ENCODE measurements at regions not wholly inside any gene's neighbourhood (a gene's known extent, or its start where the extent isn't known, plus 50 kb on each side); places are given as distances from the start of the nearest gene placed in this dataset.

DNA sequence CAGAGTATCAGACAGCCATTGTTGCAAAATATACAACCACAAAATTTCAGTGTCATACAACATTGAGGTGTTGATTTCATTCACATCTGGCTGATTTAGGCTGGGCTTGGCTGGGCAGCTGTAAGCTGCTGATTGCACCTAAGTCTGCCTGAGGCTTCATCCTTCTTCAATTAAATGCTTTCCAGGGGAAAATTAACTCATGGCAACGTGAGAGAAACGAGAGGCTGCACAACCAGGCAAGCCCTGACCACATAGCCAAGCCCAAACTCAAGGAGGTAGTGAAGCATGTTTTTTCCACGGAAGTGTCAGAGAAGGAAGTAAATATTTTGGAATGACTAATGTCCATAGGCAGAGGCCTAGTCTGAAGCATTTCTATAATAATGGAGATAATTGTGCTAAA is 273.8 kb upstream of the ZC3H12C start:
- DNase-seq (ENCODE audit: low spot score) = no peak
- TF ChIP-seq CTCF (IDR thresholded peaks at IDR 0.05) = no peak
- Mint-ChIP-seq H3K4me1 (ENCODE audit: low read depth) (no peaks in the 10 kb centered on the region), H3K27me3 (ENCODE audit: low read depth) (peaks cover 12% of the 10 kb centered on the region), H3K4me3 (ENCODE audit: unreplicated experiment) (no peak overlapping the region), H3K9me3 (ENCODE audit: low read depth) (no peaks in the 10 kb centered on the region), H3K36me3 (ENCODE audit: low read depth) (no peaks in the 10 kb centered on the region), H3K27ac (ENCODE audit: unreplicated experiment) (no peak overlapping the region)

DNA sequence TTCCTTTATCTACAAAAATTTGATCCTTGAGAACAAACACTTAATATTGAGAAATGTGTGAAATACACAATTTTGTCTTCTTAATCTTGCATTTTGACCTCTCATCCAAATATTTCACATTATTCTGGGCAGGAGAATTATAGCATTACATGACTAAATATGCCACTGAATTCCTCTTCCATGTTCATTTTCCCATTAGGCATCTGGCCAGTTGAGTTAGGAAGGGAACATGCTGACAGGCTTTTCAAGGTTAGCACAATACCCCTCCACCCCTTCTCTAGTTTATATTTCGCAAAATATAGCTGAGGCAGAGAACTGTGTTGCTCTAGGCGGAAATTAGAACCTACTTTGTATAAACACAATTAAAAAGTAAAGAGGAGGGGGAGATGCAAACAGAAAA is 271.7 kb upstream of the ZC3H12C start:
- TF ChIP-seq CTCF (IDR thresholded peaks at IDR 0.05) = no peak
- H3K9me3 Mint-ChIP-seq (ENCODE audit: low read depth) = no peaks in the 10 kb centered on the region
- peaks cover 12% of the 10 kb centered on the region for H3K27me3 Mint-ChIP-seq (ENCODE audit: low read depth)
- H3K4me3 Mint-ChIP-seq (ENCODE audit: unreplicated experiment) = no peak overlapping the region
- DNase-seq (ENCODE audit: low spot score) = no peak
- H3K4me1 Mint-ChIP-seq (ENCODE audit: low read depth) = no peaks in the 10 kb centered on the region
- H3K36me3 Mint-ChIP-seq (ENCODE audit: low read depth) = no peaks in the 10 kb centered on the region
- H3K27ac Mint-ChIP-seq (ENCODE audit: unreplicated experiment) = no peak overlapping the region

DNA sequence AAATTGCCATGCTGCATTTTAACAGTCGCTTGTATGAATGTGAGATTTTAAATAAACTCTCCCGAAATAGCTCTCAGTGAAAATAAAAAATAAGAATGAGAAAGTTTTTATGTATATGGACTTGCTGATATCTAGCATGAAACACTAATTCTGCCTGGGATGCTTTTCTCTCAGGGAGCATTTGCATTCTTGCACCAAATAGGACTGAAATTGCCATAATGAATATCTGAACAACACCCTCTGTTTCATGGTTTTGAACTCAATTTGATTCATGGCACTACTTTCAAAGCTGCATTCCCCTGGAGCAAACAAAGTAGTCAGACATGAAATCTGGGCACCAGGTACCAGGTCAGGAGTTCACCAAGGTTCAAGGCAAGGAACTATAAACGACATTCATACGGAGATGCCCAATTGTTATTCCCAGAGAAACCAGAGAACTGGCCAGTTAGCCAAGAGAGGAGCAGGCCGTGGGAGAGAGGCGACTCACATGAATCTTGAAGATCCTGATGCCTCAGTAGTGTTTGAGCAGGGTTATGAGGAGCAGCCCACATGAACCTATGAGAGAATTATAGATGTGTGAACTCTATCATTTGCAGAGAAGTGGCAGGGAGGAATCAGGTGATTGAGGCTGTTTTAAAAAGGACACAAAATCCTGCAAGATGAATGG is 270.6 kb upstream of the ZC3H12C start:
- H3K4me3 Mint-ChIP-seq (ENCODE audit: unreplicated experiment) = no peak overlapping the region
- no peak overlapping the region for H3K27ac Mint-ChIP-seq (ENCODE audit: unreplicated experiment)
- H3K4me1 Mint-ChIP-seq (ENCODE audit: low read depth) = no peaks in the 10 kb centered on the region
- no peak for DNase-seq (ENCODE audit: low spot score)
- no peaks in the 10 kb centered on the region for H3K9me3 Mint-ChIP-seq (ENCODE audit: low read depth)
- no peak for TF ChIP-seq CTCF (IDR thresholded peaks at IDR 0.05)
- no peaks in the 10 kb centered on the region for H3K36me3 Mint-ChIP-seq (ENCODE audit: low read depth)
- H3K27me3 Mint-ChIP-seq (ENCODE audit: low read depth) = peaks cover 11% of the 10 kb centered on the region

DNA sequence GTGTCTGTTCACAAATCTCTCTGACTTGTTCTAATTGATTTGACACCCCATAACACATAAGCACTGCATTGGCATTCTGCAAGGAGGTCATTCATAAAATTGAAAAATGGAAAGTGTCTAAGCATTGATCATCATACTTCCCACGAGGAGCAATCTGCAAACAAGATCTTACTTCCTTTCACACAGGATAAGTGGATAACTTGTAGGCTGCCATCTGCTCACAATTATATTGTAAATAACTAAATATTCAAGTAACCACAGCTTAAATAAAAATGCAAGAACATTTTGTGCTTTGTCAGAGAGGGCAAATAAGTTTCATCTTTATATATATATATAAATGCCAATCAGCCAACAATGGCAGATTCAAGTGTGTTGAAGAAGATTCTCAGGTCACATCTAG is 264.8 kb upstream of the ZC3H12C start:
- no peak for TF ChIP-seq CTCF (IDR thresholded peaks at IDR 0.05)
- no peaks in the 10 kb centered on the region for H3K4me1 Mint-ChIP-seq (ENCODE audit: low read depth)

DNA sequence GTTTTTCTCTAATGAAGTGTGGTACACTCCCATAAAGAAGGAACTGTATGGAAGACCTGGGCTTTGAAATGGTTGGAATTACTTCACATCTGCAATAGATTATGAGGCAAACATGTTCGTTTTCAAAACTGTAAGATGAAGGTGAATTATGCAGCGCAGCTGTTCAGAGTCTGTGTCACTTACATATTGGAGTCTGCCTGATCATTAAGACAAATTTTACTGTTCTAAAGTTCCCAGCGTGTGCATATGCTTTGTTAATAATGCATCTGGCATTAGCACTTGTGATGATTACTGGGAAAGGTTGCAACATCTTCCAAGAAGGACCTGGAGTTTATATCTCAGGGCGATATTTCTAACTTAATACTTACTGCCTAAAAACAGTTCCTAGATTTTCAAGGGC is 255.2 kb upstream of the ZC3H12C start:
- Mint-ChIP-seq H3K27ac (ENCODE audit: unreplicated experiment) (no peak overlapping the region), H3K27me3 (ENCODE audit: low read depth) (peaks cover 20% of the 10 kb centered on the region), H3K36me3 (ENCODE audit: low read depth) (no peaks in the 10 kb centered on the region), H3K4me3 (ENCODE audit: unreplicated experiment) (no peak overlapping the region), H3K9me3 (ENCODE audit: low read depth) (no peaks in the 10 kb centered on the region), H3K4me1 (ENCODE audit: low read depth) (no peaks in the 10 kb centered on the region)
- TF ChIP-seq CTCF (IDR thresholded peaks at IDR 0.05) = no peak
- no peak for DNase-seq (ENCODE audit: low spot score)

More for the DNA sequence above, 264.8 kb upstream of the ZC3H12C start:
- Mint-ChIP-seq H3K27ac (ENCODE audit: unreplicated experiment) (no peak overlapping the region), H3K27me3 (ENCODE audit: low read depth) (peaks cover 9% of the 10 kb centered on the region), H3K9me3 (ENCODE audit: low read depth) (peaks cover 4% of the 10 kb centered on the region), H3K4me3 (ENCODE audit: unreplicated experiment) (no peak overlapping the region), H3K36me3 (ENCODE audit: low read depth) (no peaks in the 10 kb centered on the region)
- DNase-seq (ENCODE audit: low spot score) = no peak

Measured in chondrocyte (in vitro differentiated cells).